Ectodermal cell (in vitro differentiated cells): ENCODE measurements at regions not wholly inside any gene's neighbourhood (a gene's known extent, or its start where the extent isn't known, plus 50 kb on each side); places are given as distances from the start of the nearest gene placed in this dataset.

Source experiments
- H3K27ac ChIP-seq: 2 replicates; pipeline ENCODE4 v1.7.0; 2013; ENCODE audit warnings: mild to moderate bottlenecking, low read depth, low read length; ENCODE audit not compliant: insufficient read depth, poor library complexity, severe bottlenecking
- H3K27me3 ChIP-seq: 2 replicates; pipeline ENCODE4 v1.7.0; 2013; ENCODE audit warnings: mild to moderate bottlenecking, low read length; ENCODE audit not compliant: insufficient read depth, control insufficient read depth, poor library complexity, severe bottlenecking
- H3K36me3 ChIP-seq: one replicate; pipeline ENCODE4 v1.7.0; 2013; ENCODE audit warnings: low read length; ENCODE audit not compliant: control insufficient read depth, insufficient read depth
- H3K4me1 ChIP-seq: one replicate; pipeline ENCODE4 v1.7.0; 2013; ENCODE audit warnings: low read length; ENCODE audit not compliant: control insufficient read depth, insufficient read depth
- H3K4me3 ChIP-seq: 2 replicates; pipeline ENCODE4 v1.7.0; 2013; ENCODE audit warnings: low read depth, low read length, control low read depth; ENCODE audit not compliant: insufficient read depth
- H3K9me3 ChIP-seq: 2 replicates; pipeline ENCODE4 v1.7.0; 2013; ENCODE audit warnings: mild to moderate bottlenecking, low read length, moderate library complexity; ENCODE audit not compliant: control insufficient read depth
- WGBS, 2 experiments: methylation state at CpG; one replicate each; pipeline ENCODE4 v1.1.7; 2013; ENCODE audit warnings: missing lambda C conversion rate in 2 of 2; 5-methylcytosine and 5-hydroxymethylcytosine counted together

DNA sequence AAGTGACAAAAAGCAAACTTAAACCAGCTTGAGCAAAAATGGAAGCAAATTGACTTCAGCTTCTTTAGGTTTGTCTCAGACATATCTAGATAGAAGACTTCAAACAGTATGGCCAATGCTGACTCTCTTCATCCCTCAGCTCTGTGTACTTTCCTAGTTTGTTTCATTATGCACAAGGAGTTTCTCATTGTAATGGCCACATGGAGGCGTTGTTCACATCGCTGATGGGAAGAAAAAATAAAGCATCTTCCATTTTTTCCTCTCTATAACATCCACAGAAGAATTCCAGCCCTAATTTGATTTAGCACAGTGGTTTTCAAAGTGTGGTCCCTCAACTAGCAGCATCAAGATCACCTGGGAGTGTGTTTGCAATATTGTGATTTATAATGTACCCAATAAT, 397.5 kb upstream of the PRKX start:
- WGBS, 2 experiments: 100% methylated on average over 2 of the region's 2 CpGs; no CpG with 5 or more reads in 1 of the 2 experiments
- no peaks in the 10 kb centered on the region for H3K27me3 ChIP-seq
- no peak overlapping the region for H3K27ac ChIP-seq
- H3K4me1 ChIP-seq: no peaks in the 10 kb centered on the region
- no peaks in the 10 kb centered on the region for H3K9me3 ChIP-seq
- H3K36me3 ChIP-seq: no peaks in the 10 kb centered on the region
- H3K4me3 ChIP-seq: no peak overlapping the region

DNA sequence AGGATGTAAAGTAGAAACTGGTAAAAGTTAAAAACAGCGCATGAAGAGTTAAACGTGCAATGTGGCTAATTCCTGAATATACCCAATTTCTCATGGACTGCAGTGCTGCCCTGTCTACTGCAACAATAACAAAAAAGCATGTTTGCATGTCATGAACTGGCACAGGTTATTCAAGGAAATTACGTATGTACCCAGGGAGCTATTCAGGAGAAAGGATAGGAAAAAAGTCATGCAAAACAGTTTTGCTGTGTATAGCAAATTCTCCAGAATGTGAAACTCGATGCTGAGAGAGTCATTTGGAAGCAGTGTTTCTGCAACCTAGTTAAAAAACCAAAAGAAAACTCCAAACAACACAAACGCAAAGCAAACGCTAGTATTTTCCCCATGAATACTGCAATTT, 381.5 kb upstream of the PRKX start:
- H3K27ac ChIP-seq: no peak overlapping the region
- H3K27me3 ChIP-seq: no peaks in the 10 kb centered on the region
- no peaks in the 10 kb centered on the region for H3K36me3 ChIP-seq
- H3K4me3 ChIP-seq: no peak overlapping the region
- H3K9me3 ChIP-seq: no peaks in the 10 kb centered on the region
- WGBS, 2 experiments: 93 to 96% methylated on average over 6 of the region's 6 CpGs
- H3K4me1 ChIP-seq: no peaks in the 10 kb centered on the region

GRCh38 chrX:4091046-4091760, 377.8 kb upstream of the PRKX start:
- Histone ChIP-seq H3K27me3 (no peaks in the 10 kb centered on the region), H3K4me3 (no peak overlapping the region), H3K4me1 (no peaks in the 10 kb centered on the region), H3K9me3 (no peaks in the 10 kb centered on the region), H3K27ac (no peak overlapping the region), H3K36me3 (no peaks in the 10 kb centered on the region)
- WGBS, 2 experiments: 65 to 67% methylated on average over 2 to 4 of the region's 6 CpGs

- WGBS, 2 experiments: 75 to 94% methylated on average over 1 to 2 of the region's 2 CpGs
- Histone ChIP-seq H3K27ac (no peak overlapping the region), H3K4me1 (no peaks in the 10 kb centered on the region), H3K4me3 (no peak overlapping the region), H3K9me3 (no peaks in the 10 kb centered on the region), H3K27me3 (no peaks in the 10 kb centered on the region), H3K36me3 (no peaks in the 10 kb centered on the region)
Measured at GRCh38 chrX:4059893-4060292, 346.4 kb upstream of the PRKX start.

DNA sequence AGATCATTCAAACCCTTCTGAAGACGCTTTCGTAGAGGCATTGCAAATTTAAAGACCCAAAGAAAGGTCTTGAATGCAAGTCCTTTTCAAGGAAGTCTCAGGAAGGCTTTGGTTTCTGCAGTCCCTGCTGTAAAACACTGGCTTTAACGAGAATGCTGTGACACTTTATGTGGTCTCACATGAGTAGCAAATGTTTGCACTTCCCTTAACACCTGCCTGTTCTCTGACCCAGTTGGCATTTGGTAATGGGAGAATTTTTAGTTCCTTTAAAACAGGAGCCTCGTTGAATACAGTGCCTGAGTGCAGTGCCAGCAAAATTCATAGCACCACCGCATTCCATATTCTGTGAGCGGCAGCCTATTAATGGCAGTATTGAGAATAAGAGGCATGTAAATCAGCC, 330.5 kb upstream of the PRKX start:
- Histone ChIP-seq H3K27ac (no peak overlapping the region), H3K27me3 (no peaks in the 10 kb centered on the region), H3K4me3 (no peak overlapping the region), H3K4me1 (no peaks in the 10 kb centered on the region), H3K36me3 (no peaks in the 10 kb centered on the region), H3K9me3 (no peaks in the 10 kb centered on the region)
- 85 to 86% methylated on average over 6 of the region's 6 CpGs for WGBS, 2 experiments

DNA sequence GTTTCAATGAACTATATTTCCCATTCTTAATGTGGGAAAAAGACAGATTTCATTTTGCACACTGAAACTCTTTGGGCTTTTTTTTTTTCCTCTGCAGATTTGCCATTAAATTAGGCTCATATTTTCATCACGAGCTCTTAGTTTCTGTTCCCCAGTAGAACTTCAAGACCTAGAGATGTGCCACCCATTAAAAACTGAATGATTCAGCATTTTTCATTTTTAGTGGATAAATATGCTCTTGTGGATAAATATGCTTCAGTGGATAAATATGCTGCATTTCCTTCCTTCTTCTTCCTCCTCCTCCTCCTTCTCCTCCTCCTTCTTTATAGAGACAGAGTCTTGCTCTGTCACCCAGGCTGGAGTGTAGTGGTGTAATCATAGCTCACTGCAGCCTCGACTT, 322.4 kb upstream of the PRKX start:
- no peak overlapping the region for H3K4me3 ChIP-seq
- H3K27me3 ChIP-seq: no peaks in the 10 kb centered on the region
- no peak overlapping the region for H3K27ac ChIP-seq
- H3K4me1 ChIP-seq: no peaks in the 10 kb centered on the region
- WGBS, 2 experiments: 95 to 96% methylated on average over 2 of the region's 2 CpGs
- H3K9me3 ChIP-seq: no peaks in the 10 kb centered on the region
- H3K36me3 ChIP-seq: no peaks in the 10 kb centered on the region

GRCh38 chrX:4028151-4028550, 314.7 kb upstream of the PRKX start:
- no peak overlapping the region for H3K27ac ChIP-seq
- 90 to 95% methylated on average over 7 of the region's 7 CpGs for WGBS, 2 experiments

DNA sequence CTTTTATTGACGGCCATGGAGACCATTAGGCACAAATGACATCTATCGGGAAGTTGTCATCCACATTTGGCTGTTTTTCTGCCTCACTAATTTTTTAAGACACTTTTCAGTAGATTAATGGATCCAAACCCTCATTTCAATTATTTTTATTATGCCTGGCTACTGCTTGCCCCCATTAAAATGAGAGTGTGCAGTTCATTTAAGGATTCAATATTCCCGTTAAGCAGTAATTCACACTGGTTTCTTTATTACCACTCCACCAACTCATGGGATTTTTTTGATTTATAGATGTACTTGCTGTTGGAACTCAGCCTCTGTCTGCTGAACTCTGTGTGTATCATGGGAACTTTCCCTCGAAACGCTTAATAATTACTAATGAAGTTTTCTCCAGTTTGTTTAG, 291.8 kb upstream of the PRKX start:
- WGBS, 2 experiments: 99 to 100% methylated on average over 4 to 5 of the region's 5 CpGs
- H3K27ac ChIP-seq: no peak overlapping the region
- no peaks in the 10 kb centered on the region for H3K4me1 ChIP-seq
- H3K4me3 ChIP-seq: no peak overlapping the region
- no peaks in the 10 kb centered on the region for H3K36me3 ChIP-seq
- no peaks in the 10 kb centered on the region for H3K9me3 ChIP-seq
- no peaks in the 10 kb centered on the region for H3K27me3 ChIP-seq

More at GRCh38 chrX:4028151-4028550, 314.7 kb upstream of the PRKX start:
- Histone ChIP-seq H3K4me3 (no peak overlapping the region), H3K36me3 (no peaks in the 10 kb centered on the region), H3K4me1 (no peaks in the 10 kb centered on the region), H3K9me3 (no peaks in the 10 kb centered on the region), H3K27me3 (no peaks in the 10 kb centered on the region)

DNA sequence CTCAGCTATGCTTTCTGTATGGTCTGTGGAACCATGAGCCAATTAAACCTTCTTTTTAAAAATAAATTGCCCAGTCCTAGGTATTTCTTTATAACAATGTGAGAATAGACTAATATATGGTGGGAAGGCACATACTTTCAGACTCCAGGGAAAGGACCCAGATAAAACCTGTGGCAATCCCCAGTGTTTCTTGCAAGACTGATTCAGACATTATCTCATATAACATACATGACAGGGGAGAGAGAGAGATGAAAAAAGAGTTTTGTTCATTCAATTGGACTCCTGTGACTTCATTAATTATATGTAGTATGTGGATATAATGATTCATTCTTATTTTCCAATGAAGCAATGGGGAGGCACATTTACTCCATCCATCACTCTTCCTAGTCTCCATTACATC, 291.4 kb upstream of the PRKX start:
- Histone ChIP-seq H3K27ac (no peak overlapping the region), H3K36me3 (no peaks in the 10 kb centered on the region), H3K4me3 (no peak overlapping the region), H3K9me3 (no peaks in the 10 kb centered on the region), H3K4me1 (no peaks in the 10 kb centered on the region), H3K27me3 (no peaks in the 10 kb centered on the region)

- WGBS, 2 experiments: no CpG with 5 or more reads among the region's 1 CpG
- Histone ChIP-seq H3K27me3 (no peaks in the 10 kb centered on the region), H3K27ac (no peak overlapping the region), H3K36me3 (no peaks in the 10 kb centered on the region), H3K4me3 (no peak overlapping the region), H3K4me1 (no peaks in the 10 kb centered on the region), H3K9me3 (no peaks in the 10 kb centered on the region)
Measured at GRCh38 chrX:3994315-3994714, 280.9 kb upstream of the PRKX start.

DNA sequence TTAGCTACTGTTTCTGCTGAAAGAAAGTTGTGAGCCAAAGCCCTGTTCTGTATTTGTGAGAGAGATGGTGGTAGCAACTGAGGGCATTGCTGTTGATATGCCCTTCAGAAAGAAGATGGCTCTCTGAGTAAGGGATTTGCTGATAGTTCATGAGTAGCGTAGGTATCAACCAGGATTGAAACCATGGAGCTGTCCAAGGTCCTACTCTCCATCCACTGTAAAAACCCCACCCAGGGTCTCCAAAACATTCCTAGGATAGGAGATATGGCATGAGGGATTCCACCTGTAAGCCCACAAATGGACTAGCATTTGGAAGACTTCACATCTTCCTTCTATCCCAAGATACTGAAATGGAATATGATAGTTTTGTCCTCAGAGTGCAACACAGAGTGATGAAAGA, 277.1 kb upstream of the PRKX start:
- Histone ChIP-seq H3K4me1 (no peaks in the 10 kb centered on the region), H3K9me3 (no peaks in the 10 kb centered on the region), H3K4me3 (no peak overlapping the region), H3K36me3 (no peaks in the 10 kb centered on the region), H3K27ac (no peak overlapping the region), H3K27me3 (no peaks in the 10 kb centered on the region)
- 86% methylated on average over 1 of the region's 1 CpG; no CpG with 5 or more reads in 1 of the 2 experiments for WGBS, 2 experiments
